Gastrocnemius medialis (tissue), 4 donors: ENCODE measurements at regions not wholly inside any gene's neighbourhood (a gene's known extent, or its start where the extent isn't known, plus 50 kb on each side); places are given as distances from the start of the nearest gene placed in this dataset.

Experiments used
- ATAC-seq, 2 donors: fragments of 150-250 bp; one replicate each; pipeline ENCODE4 v1.9.1; 2016
- DNase-seq, 2 donors: peaks; one replicate each; pipeline ENCODE4 v3.0.0-alpha.2; 2019
- H3K27ac ChIP-seq, 4 donors: fragments of 200-600 bp; sonication (generic); 1 replicate in 1 of 4; 2 replicates in 3 of 4; pipeline ENCODE4 v1.5.1; 2016 to 2018; ENCODE audit warnings: mild to moderate bottlenecking in 2 of 4, moderate library complexity in 1 of 4
- H3K27me3 ChIP-seq, 3 donors: fragments of 200-600 bp; sonication (generic) in 2 of 3; 1 replicate in 1 of 3; 2 replicates in 2 of 3; pipeline versions ENCODE4 v1.5.1 to v1.6.0; 2016 to 2019; ENCODE audit warnings: mild to moderate bottlenecking in 1 of 3, moderate library complexity in 1 of 3
- H3K36me3 ChIP-seq, 2 donors: fragments of 200-600 bp; sonication (generic) in 1 of 2; one replicate each; pipeline ENCODE4 v1.5.1; 2017 to 2018
- H3K4me1 ChIP-seq, 2 donors: fragments of 200-600 bp; sonication (generic) in 1 of 2; one replicate each; pipeline ENCODE4 v1.5.1; 2016 to 2017; ENCODE audit warnings: mild to moderate bottlenecking in 2 of 2
- H3K4me3 ChIP-seq, 4 donors: fragments of 200-600 bp; sonication (generic) in 3 of 4; 1 replicate in 1 of 4; 2 replicates in 3 of 4; pipeline ENCODE4 v1.5.1; 2016 to 2019; ENCODE audit warnings: mild to moderate bottlenecking in 2 of 4
- H3K9me3 ChIP-seq, 3 donors: fragments of 200-600 bp; sonication (generic) in 2 of 3; 1 replicate in 1 of 3; 2 replicates in 2 of 3; pipeline ENCODE4 v1.5.1; 2016 to 2019
- POLR2A ChIP-seq, 2 donors: fragments of 450-650 bp; IDR thresholded peaks; one replicate each; pipeline ENCODE4 v1.6.1; 2017; ENCODE audit warnings: antibody characterized with exemption in 2 of 2, mild to moderate bottlenecking in 2 of 2, moderate library complexity in 2 of 2
- in situ Hi-C, 4 donors: fragments of 200-750 bp; cut with MboI; loops; one replicate each; pipeline versions ENCODE4 v1.15.0 to v1.8.0; 2017; ENCODE audit warnings: low sequenced_read_pairs in 4 of 4
- intact Hi-C: fragments of 100-400 bp; cut with DNase I; formaldehyde crosslinking; loops from one replicate; pipeline ENCODE4 v1.15.1; 2023; ENCODE audit warnings: low total_unique reads
- TF ChIP-seq, protein P1 (sequence below), 5 experiments: fragments of 450-650 bp in 3 of 5; fragments of 200-600 bp in 2 of 5; sonication (generic) in 2 of 5; IDR thresholded peaks in 4 of 5; conservative IDR thresholded peaks in 1 of 5; 1 replicate in 4 of 5; 2 replicates in 1 of 5; pipeline ENCODE4 v1.5.1; 2016 to 2019; ENCODE audit warnings: antibody characterized with exemption in 5 of 5, mild to moderate bottlenecking in 3 of 5, moderate library complexity in 3 of 5

DNA sequence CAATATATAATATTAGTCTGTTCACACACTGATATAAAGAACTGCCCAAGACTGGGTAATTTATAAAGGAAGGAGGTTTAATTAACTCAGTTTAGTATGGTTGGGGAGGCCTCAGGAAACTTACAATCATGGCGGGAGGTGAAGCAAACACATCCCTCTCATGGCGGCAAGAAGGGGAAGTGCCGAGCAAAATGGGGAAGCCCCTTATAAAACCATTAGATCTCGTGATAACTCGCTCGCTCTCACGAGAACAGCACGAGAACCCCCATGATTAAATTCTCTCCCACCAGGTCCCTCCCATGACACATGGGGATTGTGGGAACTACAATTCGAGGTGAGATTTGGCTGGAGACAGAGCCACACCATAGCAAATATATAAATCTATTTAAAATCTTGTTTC is 269.8 kb downstream of the ATP23 start:
- no peak for TF ChIP-seq POLR2A (IDR thresholded peaks at IDR 0.05)
- TF ChIP-seq, protein P1, sequence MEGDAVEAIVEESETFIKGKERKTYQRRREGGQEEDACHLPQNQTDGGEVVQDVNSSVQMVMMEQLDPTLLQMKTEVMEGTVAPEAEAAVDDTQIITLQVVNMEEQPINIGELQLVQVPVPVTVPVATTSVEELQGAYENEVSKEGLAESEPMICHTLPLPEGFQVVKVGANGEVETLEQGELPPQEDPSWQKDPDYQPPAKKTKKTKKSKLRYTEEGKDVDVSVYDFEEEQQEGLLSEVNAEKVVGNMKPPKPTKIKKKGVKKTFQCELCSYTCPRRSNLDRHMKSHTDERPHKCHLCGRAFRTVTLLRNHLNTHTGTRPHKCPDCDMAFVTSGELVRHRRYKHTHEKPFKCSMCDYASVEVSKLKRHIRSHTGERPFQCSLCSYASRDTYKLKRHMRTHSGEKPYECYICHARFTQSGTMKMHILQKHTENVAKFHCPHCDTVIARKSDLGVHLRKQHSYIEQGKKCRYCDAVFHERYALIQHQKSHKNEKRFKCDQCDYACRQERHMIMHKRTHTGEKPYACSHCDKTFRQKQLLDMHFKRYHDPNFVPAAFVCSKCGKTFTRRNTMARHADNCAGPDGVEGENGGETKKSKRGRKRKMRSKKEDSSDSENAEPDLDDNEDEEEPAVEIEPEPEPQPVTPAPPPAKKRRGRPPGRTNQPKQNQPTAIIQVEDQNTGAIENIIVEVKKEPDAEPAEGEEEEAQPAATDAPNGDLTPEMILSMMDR (IDR thresholded peaks at IDR 0.05 in 4 of 5, conservative IDR thresholded peaks at IDR 0.05 in 1 of 5), result no peak
- in situ Hi-C loops (no loop called here), intact Hi-C loops (no loop called here)
- no peak for ATAC-seq
- H3K36me3 ChIP-seq, result no peaks in the 10 kb centered on the region
- no peak overlapping the region for H3K27ac ChIP-seq
- H3K4me3 ChIP-seq, result no peak overlapping the region
- DNase-seq, result no peak
- no peaks in the 10 kb centered on the region for H3K9me3 ChIP-seq
- H3K27me3 ChIP-seq, result no peaks in the 10 kb centered on the region
- H3K4me1 ChIP-seq, result peaks cover 0 to 6% of the 10 kb centered on the region in 2 donors

DNA sequence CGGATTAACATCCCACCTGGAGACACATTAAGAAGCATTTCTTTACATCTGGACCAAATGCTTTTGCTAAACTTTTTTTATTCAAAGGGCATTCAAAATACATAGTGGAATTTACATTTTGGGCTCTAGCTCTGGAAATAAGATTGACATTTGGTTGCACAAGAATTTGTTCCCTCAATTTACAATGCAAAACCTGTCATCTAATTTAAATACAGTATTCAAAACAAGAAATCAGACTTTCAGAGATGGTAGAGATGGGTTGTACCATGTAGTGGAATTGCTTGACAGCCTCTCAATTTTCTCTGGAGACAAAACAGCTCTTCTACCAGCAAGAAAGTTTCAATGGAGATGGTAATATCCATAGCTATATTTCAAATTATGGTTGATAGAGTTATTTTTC is 275.8 kb downstream of the ATP23 start:
- DNase-seq (no peak), ATAC-seq (no peak)
- no peak overlapping the region for H3K4me3 ChIP-seq
- H3K4me1 ChIP-seq, result no peaks in the 10 kb centered on the region
- intact Hi-C loops, result no loop called here
- H3K27me3 ChIP-seq, result no peaks in the 10 kb centered on the region
- TF ChIP-seq, protein P1 (IDR thresholded peaks at IDR 0.05 in 4 of 5, conservative IDR thresholded peaks at IDR 0.05 in 1 of 5), result no peak
- no peak for TF ChIP-seq POLR2A (IDR thresholded peaks at IDR 0.05)
- no peaks in the 10 kb centered on the region for H3K9me3 ChIP-seq
- in situ Hi-C loops, result no loop called here
- H3K36me3 ChIP-seq, result no peaks in the 10 kb centered on the region
- no peak overlapping the region for H3K27ac ChIP-seq

DNA sequence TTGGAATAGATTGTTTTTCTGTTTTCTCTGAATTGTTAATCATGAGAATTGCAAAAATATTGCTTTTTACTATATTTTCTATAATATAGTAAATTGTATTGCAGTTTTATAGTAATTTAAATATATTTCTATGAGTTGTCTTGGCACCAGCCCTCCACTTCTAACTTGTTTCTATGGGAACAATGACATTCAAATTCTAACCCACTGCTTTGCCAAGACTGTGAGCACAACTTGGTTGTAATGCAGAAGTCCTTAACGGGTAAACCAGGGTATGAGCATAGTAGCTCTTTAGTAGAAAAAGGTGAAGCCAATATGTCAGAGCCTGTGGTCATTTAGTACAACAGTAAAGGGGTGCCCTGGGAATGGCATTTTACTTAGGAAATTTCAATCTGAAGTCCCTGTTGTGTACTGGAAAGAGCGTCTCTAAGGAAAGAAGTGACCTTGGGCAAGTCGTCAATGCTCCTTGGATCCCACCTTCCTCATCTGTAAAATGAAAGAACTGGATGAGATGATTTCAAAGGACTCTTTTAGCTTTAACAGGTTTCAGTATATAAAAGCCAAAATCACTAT is 283.3 kb downstream of the ATP23 start:
- DNase-seq (no peak), ATAC-seq (no peak)
- TF ChIP-seq, protein P1 (IDR thresholded peaks at IDR 0.05 in 4 of 5, conservative IDR thresholded peaks at IDR 0.05 in 1 of 5), result no peak
- no peak for TF ChIP-seq POLR2A (IDR thresholded peaks at IDR 0.05)
- no peaks in the 10 kb centered on the region for H3K27me3 ChIP-seq
- H3K36me3 ChIP-seq, result no peaks in the 10 kb centered on the region
- in situ Hi-C loops, result no loop called here
- H3K27ac ChIP-seq, result peak overlapping the region in 2 of 4 donors; percentile 15 to 19
- intact Hi-C loops, result no loop called here
- no peak overlapping the region for H3K4me3 ChIP-seq
- no peaks in the 10 kb centered on the region for H3K9me3 ChIP-seq
- no peaks in the 10 kb centered on the region for H3K4me1 ChIP-seq

DNA sequence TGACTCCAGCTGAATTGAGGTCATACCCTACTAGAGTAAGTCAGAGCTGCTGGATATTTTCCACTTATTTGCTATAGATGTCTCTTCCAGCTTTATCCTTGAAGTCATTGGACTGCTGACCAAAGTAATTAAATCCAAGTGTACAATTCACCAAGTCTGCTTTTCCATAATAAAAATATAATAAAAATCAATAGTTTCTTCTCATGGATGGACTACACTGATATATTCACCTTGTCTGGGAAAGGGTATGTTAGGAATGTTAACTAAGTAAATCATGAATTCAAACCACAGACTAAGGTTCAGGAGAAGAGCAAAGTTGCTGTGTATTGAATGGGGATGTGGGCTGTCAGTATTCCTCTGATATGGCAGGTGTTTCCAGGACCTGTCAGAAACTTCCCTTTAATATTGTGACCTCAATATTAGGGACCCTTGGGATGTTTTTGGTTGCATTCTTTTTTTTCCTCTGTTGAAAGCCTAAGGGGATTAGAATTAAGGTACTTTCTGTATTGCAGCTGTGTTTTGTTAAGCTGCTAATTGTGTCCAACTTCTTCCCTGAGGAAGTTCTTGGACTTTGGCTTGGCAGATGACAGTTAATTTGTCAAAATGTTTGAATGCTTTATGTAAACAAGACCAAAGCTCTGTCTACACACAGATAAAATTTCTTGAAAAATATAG is 284.0 kb downstream of the ATP23 start:
- no peaks in the 10 kb centered on the region for H3K4me1 ChIP-seq
- intact Hi-C loops, result no loop called here
- TF ChIP-seq, protein P1 (IDR thresholded peaks at IDR 0.05 in 4 of 5, conservative IDR thresholded peaks at IDR 0.05 in 1 of 5), result no peak
- TF ChIP-seq POLR2A (IDR thresholded peaks at IDR 0.05), result no peak
- DNase-seq (no peak), ATAC-seq (no peak)
- in situ Hi-C loops, result no loop called here
- no peaks in the 10 kb centered on the region for H3K36me3 ChIP-seq
- H3K27ac ChIP-seq, result peak overlapping the region in 3 of 4 donors; percentile 14 to 19 (median 15)
- no peaks in the 10 kb centered on the region for H3K27me3 ChIP-seq
- H3K4me3 ChIP-seq, result no peak overlapping the region
- no peaks in the 10 kb centered on the region for H3K9me3 ChIP-seq
